SK-MEL-5 (cell line): ENCODE measurements at regions not wholly inside any gene's neighbourhood (a gene's known extent, or its start where the extent isn't known, plus 50 kb on each side); places are given as distances from the start of the nearest gene placed in this dataset.
"Not testable (repeated sequence)": the region's sequence is repeated elsewhere in the genome, so short reads cannot be mapped to it uniquely, and the experiment has no call there.

Experiments used
- DNase-seq: peaks from one replicate; pipeline ENCODE4 v3.0.0-alpha.2; 2016; ENCODE audit warnings: low read depth, low spot score
- in situ Hi-C: cut with HindIII; loops from 2 replicates; pipeline ENCODE4 v1.10.0; 2016; ENCODE audit warnings: low sequenced_read_pairs, high pct_unique_total_duplicates, low pct_unique_long_range_greater_than_20kb

DNA sequence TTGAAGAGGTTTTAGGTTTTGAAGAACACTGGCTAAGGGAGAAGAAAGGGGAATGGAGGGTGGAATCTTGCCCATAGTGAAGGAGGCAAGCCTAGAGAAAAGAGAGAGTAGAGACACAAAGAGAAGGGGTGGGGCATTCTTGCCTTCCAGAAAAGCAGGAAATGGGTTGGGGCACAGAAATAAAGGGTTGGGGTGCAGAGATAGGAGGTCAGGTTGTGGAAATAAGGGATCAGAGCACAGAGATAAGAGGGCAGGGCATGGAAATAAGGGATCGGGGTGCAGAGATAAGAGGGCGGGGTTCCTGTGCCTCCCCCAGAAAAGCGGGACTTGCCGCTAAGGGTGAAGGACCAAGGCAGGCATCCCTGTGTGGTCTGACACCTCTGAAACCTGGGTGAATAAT lies 69.9 kb downstream of the ALG1L2 start:
- in situ Hi-C loops, DNase-seq: not testable (repeated sequence)

DNA sequence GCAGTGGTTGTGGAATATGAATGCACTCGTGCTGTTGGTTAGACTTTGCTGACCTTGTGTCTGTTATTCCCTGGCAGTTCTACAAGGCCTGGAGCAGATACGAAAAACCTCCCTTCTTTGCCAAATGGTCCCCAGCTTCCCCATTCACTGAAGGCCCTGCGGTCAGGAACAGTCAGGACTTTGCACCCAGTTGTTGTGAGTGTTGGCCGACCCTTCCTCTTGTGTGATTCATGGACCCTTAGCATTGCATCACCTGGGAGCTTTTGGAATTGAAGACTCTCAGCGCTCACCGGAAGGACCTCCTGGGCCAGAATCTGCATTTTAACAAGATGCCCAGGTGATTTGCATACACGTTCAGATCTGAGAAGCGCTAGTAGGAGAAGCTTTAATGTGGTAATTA lies 71.6 kb downstream of the ALG1L2 start:
- in situ Hi-C loops, DNase-seq: not testable (repeated sequence)

DNA sequence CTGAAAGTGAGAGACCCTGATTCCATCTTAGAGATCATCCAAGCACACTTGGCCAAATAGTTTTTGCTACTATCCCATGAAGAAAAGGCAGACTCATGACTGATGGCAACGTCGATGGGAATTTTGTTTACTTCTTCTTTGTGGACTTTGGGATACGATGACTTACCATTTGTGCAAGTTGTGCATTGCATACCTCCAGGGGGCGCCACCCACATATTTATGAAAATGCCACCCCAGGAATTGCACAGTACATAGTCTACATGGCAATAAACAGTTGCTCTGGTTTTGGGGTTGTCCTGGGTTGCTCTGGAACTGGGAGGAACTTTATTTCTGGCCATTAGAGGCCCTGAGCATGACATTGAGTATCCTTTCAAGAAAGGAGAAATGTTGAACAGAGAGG lies 73.8 kb downstream of the ALG1L2 start:
- in situ Hi-C loops, DNase-seq: not testable (repeated sequence)

DNA sequence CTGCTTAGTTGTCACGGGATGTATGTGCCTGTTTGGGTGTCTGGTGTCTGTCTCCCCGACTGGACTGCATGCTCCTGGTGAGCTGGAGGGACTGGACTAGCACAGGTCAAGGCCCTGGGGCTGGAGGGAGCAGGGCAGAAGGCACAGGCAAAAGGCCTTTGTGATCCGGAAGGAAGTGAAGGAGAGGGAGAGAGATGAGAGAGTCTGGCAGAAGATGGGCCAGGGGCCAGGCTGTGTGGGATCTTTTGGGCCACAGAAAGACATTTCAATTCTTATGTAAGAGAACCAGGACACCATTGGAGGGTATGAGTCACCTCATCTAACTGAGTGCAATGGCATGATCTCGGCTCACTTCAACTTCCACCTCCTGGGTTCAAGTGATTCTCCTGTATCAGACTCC lies 85.2 kb downstream of the ALG1L2 start:
- DNase-seq, in situ Hi-C loops: not testable (repeated sequence)

DNA sequence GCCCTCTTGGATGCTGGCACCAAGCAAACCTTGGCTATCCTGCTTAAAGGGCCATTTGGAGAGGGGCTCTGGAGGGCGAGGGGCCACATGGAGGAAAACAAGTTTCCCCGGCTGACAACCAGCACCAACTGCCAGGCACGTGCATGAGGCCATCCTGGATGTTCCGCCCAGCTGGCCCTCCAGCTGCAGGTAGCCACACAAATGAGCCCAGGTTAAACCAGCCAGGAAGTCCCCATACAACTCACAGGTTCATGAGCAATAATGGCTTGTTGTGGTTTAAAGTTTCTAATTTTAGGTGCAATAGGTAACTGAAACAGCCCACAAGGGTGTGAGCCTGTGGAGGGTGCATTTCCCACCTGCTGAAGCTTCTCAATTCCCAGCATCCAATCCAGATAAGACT lies 93.6 kb downstream of the ALG1L2 start:
- in situ Hi-C loops: not testable (repeated sequence)

DNA sequence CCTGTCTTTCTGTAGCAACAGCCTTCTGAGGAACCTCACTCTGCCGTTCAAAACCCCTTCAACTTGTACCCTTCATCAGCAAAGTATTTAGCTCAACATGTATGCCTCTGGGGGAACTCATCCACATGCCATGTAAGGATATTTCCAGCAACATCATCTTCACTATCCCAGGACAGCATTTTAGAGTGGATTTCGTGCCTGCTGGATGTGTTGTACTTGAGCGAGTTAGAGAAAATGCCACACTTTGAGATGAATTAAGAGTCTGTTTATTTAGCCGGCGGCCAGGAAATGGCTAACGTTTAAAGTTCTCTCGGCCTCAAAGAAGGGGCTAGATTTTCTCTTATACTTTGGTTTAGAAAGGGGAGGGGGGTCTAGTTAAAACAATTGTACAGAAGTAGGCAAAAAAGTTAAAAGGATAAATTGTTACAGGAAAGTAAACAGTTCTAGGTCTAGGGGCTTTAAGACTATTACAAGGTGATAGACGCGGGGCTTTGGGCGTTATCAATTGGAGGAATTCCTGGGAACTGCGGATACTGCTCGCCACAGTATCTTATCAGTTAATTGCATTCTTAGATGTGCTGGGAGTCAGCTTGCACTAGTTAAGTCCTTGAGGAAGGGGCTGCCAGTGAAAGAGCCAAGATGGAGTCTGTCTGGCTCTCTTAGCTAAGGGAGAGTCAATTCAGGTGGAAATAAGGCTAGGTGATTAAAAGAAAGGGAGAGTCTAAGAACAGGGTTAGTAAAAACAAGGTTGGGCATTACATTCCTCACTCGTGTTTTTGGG lies 95.0 kb downstream of the ALG1L2 start:
- in situ Hi-C loops: not testable (repeated sequence)

More for the DNA sequence above, 93.6 kb downstream of the ALG1L2 start:
- not testable (repeated sequence) for DNase-seq

DNA sequence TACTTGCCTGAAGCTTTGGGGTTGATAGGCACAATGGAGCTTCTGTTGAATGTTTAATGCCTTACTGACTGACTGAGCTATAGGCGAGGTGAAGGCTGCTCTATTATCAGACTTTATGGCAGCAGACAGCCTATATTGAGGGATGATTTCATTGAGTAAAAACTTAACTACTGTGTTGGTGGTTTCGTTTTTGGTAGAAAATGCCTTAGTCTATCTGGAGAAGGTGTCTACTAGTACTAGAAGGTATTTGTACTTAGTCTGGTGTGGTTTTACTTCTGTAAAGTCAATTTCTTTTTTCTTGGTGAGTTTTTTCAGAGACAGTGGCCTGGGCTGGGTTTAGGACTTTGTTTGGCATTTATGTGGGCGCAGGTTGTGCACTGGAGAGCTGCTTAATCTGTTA lies 97.2 kb downstream of the ALG1L2 start:
- DNase-seq, in situ Hi-C loops: not testable (repeated sequence)

More for the DNA sequence above, 95.0 kb downstream of the ALG1L2 start:
- DNase-seq: not testable (repeated sequence)

DNA sequence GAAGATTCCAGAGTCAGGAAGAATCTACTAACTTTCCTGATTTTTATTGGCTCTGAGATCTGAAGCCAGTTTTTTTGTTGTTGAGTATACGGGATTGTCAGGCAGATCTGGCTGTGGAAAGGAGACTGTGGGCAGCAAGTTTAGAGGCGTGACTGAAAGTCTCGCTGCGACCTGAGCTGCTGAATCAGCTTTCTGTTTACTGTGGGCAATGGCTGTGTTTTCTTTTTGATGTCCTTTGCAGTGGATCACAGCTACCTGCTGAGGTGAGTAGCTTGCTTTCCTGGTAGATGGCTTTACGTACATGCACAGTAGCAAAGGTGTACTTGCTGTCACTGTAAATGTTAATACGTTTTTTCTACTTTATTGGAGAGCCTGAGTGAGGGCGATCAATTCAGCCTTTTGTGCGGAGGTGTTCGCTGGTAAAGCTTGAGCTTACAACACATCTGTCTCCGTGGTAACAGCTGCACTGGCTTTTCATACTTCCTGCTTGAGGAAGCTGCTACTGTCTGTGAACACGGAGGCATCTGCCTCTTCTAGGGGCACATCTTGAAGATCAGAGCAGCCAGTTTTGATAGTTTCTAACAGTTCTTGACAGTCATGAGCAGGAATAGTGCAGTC lies 97.8 kb downstream of the ALG1L2 start:
- DNase-seq, in situ Hi-C loops: not testable (repeated sequence)

DNA sequence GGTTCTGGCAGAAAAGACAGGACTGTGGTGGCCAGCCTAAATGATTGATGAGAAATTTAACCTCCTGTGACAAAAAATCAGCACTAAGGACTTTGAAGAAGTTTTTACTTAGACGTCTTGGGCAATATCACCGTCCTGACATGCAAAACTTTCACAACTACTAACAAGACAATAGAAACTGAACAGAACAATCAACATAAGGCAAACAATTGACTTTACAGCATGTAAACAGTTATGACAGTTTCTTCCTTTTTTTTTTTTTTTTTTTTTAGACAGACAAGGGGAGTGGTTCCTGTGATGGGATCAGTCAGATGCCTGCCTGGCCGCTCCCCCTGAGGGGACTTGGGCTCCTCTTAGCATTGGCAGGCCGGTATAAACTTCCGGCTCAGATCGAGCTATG lies 100.8 kb downstream of the ALG1L2 start:
- in situ Hi-C loops, DNase-seq: not testable (repeated sequence)

DNA sequence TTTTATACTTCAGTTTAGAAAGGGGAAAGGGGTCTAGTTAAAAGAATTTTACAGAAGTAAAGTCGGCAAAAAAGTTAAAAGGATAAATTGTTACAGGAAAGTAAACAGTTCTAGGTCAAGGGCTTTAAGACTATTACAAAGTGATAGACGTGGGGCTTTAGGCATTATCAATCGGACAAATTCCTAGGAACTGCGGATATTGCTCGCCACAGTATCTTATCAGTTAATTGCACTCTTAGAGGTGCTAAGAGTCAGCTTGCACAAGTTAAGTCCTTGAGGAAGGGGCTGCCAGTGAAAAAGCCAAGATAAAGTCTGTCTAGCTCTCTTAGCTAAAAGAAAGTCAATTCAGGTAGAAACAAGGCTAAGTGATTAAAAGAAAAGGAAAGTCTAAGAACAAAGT lies 102.1 kb downstream of the ALG1L2 start:
- DNase-seq, in situ Hi-C loops: not testable (repeated sequence)

DNA sequence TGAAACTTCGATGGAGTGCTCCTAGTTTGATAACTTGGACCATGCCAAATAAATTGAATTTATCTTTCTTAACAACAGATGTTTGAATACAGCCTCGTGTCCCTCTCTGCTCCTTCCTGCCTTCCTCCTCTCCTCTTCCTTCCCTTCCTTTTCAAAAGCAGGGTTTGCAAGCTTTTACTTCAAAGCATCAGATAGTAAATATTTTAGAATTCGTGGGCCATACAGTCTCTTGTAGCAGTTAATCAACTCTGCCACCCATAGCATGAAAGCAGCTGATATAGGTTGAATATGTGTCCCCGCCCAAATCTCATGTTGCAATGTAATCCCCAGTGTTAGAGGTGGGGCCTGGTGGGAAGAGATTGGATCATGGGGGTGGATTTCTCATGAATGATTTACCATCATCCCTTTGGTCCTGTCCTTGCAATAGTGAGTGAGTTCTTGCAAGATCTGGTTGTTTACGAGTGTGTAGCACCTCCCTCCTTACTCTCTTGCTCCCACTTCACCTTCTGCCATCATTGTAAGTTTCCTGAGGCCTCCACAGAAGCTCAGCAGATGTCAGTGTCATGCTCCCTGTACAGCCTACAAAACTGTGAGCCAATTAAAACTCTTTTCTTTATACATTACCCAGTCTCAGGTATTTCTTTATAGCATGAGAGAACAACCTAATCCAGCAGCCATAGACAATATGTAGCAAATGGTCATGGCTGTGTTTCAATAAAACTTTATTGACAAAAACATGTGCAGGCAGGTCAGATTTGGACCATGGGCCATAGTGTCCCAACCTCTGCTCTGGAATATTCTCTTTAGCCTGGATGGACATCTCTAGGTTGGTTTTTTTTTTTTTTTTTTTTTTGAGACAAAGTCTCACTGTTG lies 102.8 kb downstream of the ALG1L2 start:
- DNase-seq, in situ Hi-C loops: not testable (repeated sequence)

DNA sequence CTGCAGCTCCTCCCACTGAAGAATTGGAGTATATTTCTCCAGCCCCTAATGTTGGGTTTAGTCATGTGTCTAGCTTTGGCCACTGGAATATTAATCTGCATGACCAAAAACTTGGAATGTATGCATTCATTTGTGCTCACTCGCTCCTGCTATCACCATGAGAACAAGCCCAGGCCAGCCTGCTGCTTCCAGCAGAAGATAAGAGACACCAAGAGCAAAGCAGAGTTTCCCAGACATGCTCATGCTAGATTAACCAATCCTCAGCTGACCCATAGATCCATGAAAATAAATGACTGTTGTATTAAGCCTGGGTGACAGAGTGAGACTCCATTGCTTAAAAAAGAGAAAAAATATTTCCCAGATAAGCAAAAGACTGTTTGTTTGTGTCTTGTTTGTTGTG lies 119.6 kb downstream of the ALG1L2 start:
- DNase-seq, in situ Hi-C loops: not testable (repeated sequence)

DNA sequence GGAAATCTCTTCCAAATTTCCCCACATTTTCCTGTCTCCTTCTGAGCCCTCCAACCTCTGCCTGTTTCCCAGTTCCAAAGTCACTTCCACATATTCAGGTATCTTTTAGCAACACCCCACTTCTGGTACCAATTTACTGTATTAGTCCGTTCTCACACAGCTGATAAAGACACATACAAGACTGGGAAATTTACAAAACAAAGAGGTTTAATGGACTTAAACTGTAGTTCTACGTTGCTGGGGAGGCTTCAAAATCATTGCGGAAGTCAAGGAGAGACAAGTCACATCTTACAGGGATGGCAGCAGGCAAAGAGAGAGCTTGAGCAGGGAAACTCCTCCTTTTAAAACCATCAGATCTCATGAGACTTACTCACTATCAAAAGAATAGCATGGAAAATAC lies 122.0 kb downstream of the ALG1L2 start:
- in situ Hi-C loops: not testable (repeated sequence)

DNA sequence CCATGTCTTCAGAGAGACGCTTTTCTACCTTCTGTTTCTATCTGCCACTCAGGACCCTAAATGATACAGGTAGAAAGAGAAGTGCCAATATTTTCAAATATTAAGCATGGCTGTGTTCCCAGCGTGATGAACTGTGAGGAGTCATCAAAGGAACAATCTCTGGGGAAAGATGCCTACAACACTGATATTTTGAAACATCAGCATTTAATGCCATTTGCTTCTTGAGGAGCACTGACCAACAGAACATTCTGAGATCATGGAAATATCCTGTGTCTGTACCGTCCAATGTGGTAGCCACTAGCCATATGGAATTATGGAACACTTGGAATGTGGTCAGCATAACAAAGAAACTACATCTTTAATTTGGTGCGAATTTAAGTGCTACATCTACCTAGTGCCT lies 117.9 kb upstream of the COL6A5 start:
- in situ Hi-C loops: no loop called here
- DNase-seq: no peak

More for the DNA sequence above, 122.0 kb downstream of the ALG1L2 start:
- DNase-seq: not testable (repeated sequence)

DNA sequence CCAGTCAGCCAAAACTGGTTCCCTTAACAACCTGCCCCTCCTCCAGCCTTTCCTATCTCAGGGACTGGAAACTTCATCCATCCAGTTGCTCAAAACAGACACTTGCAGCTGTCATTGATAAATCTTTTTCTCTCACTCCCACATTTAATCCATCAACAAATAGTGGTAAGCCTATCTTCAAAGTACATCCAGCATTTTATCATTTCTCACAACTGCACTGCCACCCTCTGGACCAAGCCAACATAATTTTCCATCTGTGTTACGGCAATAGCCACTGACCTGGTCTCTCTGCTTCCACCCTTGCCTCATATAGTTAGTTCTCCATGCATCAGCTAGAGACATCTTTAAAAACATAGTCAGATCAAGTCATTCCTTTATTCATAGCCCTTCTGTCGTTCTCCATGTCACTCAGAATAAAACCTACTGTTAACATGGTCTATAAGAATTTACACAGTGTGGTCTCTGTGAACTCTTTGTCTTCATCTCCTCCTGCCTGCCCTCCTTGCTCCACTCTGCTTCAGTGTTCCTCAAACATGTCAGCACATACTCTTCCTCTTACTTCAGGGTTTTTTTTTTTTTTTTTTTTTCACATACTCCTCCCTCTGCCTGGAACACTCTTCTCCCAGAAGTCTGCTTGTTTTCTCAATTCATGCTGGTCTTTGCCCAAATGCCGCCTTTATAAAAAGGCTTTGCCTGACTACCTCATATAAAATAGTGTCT lies 102.5 kb upstream of the COL6A5 start:
- DNase-seq: peak; percentile 53
- in situ Hi-C loops: no loop called here

DNA sequence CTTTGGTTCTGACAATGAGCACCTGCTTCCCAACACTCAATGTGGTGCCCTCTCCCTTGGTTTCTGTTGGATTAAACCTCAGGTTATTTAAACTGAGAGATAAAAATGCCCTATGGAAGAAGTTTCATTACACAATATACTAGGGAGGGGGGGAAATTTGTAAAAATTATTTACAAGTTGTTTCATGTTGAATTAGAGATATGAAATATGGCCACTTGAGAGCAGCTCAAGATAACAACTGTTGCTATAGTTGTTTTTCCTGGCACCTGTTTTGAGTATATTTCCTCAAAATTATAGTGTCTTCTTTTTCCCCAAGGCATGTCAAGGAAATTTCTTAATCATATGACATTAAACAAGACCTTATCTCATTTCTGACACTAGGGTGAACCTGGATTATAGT lies 101.7 kb upstream of the COL6A5 start:
- DNase-seq: no peak
- in situ Hi-C loops: no loop called here

DNA sequence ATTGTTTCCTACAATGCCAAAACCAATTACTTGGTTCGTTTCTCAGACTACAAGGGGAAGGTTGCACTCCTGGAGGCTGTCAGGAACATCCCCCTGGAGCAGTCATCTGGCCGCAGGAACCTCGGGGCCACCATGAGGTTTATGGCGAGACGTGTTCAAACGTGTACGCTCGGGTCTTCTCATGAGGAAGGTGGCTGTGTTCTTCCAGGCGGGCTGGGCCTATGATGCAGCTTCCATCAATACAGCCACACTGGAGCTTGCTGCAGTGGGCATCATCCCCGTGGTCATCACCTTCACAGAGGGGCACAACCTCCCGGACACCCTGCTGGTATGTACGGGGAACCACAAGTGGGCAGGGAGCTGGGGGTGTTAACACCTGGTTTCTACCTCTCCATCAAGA lies 94.5 kb upstream of the COL6A5 start:
- DNase-seq: no peak
- in situ Hi-C loops: no loop called here
